GM12892 (cell line): ENCODE measurements at regions not wholly inside any gene's neighbourhood (a gene's known extent, or its start where the extent isn't known, plus 50 kb on each side); places are given as distances from the start of the nearest gene placed in this dataset.

ENCODE experiments used
- POLR2A ChIP-seq: IDR thresholded peaks from 2 replicates; pipeline ENCODE4 v1.6.1; 2011; ENCODE audit warnings: low read depth, low read length, control low read depth
- POLR2AphosphoS5 ChIP-seq: IDR thresholded peaks from 2 replicates; pipeline ENCODE4 v1.6.1; 2011; ENCODE audit warnings: low read depth, low read length, control low read depth

GRCh38 chr13:79642596-79642995 lies 161.6 kb downstream of the NDFIP2 start:
- TF ChIP-seq POLR2AphosphoS5, result no peak
- TF ChIP-seq POLR2A, result no peak
